GM21390 (cell line): ENCODE measurements at regions not wholly inside any gene's neighbourhood (a gene's known extent, or its start where the extent isn't known, plus 50 kb on each side); places are given as distances from the start of the nearest gene placed in this dataset.

Source experiments
- ATAC-seq: cut with Tn5 transposase; IDR thresholded peaks from one replicate; pipeline ENCODE4 v1.9.1; 2021; ENCODE audit not compliant: unreplicated experiment

DNA sequence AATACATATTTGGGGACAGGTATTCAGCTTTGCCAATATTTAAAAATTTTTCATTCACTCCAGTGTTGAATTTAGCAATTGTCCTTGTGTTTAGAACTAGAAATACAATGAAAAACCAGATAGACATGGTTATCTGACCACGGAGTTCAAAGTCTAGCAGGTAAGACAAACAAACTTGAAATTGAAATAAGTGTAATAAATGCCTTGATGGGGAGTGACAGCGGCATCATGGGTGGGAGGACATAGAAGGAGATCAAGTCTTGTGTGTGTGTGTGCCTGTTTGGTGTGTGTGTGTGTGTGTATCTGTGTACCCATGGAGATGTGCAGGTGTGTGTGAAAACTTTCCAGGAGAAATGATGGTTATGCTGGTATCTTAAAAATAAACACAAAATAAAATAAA is 750.0 kb upstream of the CITED2 start:
- no peak for ATAC-seq

DNA sequence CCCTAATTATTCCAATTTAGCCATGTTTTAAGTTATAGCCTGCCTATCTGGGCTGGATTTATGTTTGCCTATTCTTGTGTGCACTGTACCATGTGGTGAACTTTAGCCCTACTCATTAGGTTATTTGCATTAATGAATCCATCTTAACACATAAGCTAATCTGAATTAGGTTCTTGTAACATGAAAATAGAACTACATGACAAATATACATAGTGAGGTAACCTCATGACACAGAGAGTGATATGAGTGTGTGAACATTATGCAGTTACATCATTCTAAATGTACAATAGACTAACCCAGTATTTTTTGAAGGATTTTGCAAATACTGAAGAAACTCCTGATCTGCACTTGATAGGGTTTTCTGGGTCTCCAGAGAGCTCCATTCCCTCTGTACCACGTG is 733.7 kb upstream of the CITED2 start:
- ATAC-seq: no peak

DNA sequence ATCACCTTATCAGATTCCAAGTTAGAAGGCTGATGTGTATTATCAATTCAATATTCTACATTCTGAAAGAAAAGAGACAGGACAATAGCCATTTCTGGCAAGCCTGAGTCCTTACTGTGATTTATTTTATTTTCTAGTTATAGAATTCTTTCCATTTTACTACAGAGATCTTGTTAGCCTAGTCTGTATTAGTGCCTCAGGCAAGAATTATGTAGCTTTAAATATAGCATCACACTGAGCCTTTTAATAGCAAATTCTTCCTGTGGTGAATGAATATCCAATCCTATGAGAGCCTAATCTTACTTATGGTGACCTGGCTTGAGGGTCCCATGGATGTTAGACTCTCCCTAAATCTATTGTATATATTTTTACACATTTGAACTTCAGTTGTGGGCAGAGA is 732.8 kb upstream of the CITED2 start:
- no peak for ATAC-seq

DNA sequence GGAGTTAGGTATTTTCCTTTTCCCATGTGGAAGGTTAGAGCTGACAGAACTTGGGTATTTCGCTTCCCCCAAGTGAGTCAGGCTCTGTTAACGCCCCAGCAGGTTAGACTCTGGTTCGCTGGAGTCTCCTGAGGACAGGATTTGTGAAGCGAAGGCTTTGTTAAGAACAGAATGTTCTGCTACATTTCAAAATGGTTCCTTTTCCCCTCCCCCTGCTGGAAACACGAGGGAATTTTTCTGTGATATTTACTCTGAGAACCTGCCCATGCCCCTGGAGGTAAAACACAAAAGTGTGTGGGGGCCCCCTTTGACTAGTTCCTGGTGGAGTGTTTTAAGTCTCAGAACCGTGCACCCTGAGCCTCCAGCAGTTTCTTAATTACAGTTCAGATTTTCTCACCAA is 731.4 kb upstream of the CITED2 start:
- ATAC-seq: no peak

DNA sequence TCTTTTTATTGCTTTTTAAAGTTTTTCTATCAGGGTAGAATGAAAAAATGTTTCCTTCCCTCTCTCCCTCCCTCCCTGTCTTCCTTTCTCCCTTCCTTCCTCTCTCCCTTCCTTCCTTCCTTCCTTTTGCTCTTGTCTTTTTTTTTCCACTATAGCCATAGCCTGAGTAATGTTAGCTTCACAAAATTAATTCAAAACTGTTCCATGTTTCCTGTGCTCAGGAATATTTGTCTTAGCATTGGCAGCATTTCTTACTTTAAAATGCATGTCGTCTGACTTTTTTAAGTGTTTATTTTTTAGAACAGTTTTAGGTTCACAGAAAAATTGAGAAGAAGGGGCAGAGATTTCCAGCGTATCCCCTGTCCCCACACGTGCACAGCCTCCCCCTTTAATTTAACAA is 730.8 kb upstream of the CITED2 start:
- no peak for ATAC-seq

DNA sequence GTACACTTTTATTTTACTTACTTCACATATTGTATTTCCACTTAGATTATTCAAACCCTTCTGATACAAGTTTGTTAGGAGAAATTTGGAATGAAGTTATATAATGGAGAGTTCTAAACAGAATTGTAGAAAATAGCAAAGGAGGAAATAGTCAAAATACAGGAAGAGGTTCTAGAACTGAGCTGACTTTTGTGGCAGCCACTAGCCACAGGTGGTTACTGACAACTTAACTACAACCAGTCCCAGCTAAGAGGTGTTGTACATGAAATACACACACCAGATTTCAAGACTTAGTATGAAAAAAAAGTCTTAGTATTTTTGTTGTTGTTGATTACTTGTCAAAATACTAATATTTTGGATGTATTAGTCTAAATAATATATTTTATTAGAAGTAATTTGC is 727.4 kb upstream of the CITED2 start:
- no peak for ATAC-seq

DNA sequence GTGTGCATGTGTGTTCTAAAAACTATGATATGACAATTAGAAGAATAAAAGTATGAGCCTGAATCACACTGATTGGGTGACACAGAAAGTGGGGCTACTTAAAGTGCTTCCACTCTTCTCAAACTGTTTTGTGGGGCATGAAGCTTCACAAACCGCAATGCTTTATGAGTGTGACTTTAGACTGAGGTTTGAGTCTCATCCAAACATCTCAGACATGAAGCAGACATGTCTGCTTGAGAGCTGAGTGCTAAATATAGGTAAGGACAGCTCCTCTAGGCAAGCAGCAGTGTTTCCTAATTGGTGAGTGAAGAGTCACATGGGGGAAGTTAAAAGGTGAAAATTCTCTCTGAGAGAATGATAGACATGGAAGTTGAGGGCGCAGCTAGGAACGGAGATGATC is 726.9 kb upstream of the CITED2 start:
- no peak for ATAC-seq

DNA sequence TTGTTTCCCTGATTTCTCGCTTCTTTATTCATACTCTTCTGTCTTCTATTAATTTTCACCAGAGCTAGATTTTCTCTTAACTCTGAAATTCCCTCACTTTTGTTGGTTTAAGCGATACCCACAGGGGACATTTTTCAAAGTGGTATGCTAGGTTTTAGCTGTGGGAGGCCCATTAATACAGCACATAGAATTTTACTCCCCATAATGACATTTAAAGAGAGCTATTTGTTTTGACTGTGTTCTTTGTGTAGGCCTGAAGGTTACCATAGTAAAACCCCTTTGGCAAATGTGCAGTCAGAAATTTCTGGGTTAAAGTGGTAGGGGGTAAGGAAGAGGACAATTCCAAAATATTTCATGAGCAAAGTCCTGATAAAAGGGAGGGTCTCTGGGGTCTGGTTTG is 721.1 kb upstream of the CITED2 start:
- ATAC-seq: no peak

DNA sequence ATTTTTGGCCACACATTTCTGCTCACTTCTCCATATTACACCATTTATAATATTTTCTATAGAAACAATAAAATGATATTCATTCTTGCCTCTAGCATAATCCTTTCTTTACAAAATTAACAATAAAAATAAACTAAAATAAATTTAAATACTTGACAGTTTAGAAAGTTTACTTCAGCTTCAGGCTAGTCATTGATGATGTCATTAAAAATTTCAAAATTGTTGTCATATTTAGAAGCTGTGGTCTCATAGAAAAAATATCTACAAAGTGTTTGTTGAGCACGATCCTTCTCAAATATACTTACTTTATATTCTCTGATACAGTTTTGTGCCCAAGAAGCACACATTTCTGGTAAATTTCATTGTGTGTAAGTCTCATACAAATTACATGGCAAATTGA is 717.4 kb upstream of the CITED2 start:
- ATAC-seq: no peak

DNA sequence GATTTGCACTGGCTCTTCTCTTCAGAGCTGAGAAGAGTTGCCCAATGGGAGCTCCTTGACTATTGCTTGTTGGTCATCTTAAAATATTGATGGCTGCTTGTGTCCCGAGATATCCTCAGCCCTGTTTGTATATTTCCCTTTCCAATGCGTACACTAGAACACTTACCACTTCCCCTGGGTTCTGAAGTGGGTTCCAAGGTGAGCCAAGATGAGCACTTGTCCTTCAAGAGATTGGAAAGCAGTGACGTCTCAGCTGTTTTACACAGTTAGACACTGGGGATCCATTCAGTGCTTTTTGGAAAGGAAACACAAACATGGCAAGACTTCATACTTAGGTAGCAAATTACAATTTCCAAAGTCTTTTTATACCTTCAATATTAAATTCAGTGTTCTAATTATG is 716.4 kb upstream of the CITED2 start:
- ATAC-seq: no peak

DNA sequence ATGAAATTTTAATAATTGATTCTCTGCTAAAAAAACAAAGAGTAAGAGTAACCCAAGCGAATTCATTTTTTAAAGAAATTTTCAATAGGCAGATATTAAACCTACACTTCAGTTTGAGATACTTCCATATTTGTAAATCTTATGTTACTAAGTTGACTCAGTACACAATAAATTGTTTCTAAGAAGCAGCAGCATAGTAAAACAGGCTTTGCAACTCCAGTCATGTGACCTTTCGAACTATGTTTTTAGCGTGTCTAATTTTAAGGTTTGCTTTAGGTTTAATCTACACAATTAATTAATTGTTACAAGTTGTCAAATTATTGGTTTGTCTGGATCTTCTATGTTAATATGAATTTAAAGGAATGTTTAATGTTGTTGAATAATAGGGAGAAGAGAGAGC is 708.9 kb upstream of the CITED2 start:
- ATAC-seq: no peak

DNA sequence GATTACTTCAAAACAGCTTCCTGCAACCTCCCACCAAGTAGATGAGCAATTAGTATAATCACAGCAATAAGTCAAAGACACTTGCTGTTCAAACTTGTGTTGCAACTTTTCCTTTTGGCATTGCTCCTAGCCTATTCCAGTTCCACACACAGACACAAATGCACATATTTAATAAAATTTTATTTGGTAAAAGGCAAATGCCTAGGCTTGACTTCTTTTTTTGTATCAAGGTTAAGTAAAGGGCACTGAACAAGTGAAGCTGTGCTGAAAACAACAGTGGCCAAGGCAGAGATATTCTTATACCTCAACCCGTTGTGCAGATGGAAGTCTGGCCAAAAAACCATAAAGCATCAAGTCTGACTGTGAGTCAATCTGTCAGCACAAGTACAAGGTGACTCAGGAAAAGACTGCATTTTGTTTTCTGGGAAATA is 708.4 kb upstream of the CITED2 start:
- no peak for ATAC-seq

DNA sequence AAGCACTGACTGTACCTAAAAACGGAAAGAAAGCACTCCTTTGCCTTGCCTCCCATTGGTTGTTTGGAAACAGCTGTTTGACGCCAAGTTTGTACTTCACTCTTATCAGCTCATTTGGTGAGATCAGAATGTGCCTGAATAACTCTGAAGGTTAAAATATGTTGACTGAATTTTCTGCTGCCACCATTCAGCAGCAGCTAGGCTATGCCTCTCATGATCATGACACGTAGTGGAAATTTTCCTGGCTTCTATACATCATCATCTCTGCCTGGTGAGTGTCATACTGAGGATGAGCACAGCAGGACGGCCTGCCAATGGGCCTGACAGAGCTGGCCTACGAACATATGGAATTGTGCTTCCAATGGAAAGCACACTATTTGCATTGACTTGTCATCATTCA is 704.9 kb upstream of the CITED2 start:
- no peak for ATAC-seq

DNA sequence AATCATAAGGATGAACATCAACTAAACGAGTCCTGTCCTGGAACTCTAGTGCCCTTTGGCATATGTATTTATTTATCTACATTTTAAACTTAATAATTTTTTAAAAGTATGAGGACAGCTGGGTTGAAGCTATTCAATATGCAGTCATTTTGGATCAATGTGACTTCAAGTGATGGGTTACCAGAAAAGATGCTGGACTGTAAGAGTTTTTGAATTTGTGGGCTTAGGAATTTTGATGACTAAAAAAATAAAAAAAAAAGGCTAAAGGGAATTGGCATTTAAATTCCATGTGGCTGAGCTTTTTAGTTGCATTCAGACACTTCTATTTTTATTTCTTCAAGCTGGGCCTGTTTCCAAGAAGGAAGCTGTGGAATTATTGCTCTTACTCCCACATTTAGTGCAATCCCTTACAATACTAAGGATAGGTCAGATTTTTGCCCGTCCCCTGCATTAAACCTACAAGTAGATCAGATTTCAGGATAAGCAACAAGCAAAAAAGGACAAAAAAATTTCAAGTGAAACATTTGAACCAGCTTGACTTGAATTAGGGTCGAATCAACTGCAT is 704.2 kb upstream of the CITED2 start:
- no peak for ATAC-seq

DNA sequence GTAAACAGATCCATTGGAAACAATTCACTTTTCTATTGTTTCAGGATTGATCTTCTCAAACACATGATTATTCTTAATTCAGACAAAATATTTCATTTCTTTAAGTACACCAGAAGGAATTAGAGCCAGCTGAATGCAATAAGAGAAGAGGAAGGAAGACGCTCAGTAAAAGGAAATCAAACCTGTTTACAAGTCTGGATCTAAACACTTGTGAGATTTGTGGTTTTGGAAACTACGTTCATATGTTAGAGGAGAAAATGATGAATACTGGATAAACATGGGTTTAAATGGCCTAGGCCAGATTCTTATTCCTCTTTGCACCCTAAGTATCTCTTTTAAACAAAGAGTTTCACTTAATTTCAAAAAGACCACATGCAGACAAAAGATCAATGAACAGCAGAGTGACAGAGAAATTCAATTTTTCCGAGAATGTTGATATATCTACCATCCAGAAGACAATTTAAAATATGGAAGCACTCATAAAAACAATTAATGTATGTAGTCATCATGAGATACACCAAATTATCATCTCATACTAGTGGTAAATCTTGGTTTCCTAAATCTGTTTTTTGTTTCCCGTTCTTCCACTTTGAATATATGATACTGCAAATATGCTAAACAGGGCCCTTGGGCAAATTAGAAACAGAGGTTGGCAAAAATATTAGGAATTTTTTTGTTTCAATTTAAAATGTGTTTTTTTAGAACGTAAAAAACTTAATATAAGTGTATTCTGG is 703.5 kb upstream of the CITED2 start:
- ATAC-seq: no peak

DNA sequence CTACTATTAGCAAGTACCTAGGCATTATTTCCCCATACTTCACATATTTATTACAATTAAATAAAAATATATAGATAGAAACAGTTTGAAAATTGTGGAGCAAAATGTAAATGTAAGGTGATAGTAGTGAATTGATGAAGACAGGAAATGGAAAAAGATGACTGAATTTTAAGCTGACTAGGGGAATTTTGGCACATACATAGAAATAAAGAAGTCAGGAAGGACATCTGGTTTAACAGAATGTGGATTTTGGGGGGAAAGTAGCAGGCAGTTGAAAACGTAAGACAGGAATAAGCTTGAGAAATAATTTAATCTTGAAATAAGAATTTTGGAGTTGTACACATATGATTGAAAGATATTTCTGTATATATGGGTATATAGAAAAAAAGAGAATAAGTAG is 701.7 kb upstream of the CITED2 start:
- no peak for ATAC-seq

DNA sequence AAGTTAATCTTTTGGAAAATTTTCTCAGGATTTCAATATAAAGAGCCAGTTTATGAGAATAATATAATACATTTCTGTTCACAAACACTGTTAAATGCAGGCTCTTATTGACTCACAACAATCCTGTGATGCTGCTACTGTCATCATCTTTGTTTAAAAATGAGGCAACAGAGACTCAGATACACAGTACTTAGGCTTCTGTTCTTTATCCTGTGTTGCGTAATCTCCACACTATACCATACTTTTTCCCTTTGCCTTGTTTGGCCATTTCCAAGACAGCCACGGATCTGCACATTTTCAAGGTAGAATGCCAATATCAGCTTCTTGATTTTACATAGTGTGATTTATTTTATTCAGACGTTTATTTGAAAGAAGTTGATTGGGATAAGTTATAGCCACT is 699.0 kb upstream of the CITED2 start:
- no peak for ATAC-seq

DNA sequence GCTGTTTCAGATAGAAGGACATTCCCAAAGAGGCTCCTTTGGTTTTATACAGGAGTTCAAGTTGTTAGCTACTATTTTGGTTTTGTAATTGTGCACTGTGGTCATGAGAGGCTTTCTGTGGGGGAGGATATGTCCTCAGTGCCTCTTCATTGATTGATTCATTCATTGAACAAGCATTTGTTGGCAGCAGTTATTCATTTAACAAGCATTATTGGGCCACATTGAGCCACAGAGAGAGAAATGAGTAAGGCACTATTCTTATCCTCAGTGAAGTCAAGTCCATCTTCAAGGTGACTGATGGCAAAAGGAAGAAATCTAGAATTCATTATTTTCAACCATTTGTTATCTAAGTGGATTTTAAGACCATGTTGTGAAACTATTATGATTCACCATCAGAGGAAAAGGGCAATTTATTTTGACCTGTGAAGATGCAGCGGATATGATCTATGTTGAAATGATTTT is 697.2 kb upstream of the CITED2 start:
- ATAC-seq: no peak

DNA sequence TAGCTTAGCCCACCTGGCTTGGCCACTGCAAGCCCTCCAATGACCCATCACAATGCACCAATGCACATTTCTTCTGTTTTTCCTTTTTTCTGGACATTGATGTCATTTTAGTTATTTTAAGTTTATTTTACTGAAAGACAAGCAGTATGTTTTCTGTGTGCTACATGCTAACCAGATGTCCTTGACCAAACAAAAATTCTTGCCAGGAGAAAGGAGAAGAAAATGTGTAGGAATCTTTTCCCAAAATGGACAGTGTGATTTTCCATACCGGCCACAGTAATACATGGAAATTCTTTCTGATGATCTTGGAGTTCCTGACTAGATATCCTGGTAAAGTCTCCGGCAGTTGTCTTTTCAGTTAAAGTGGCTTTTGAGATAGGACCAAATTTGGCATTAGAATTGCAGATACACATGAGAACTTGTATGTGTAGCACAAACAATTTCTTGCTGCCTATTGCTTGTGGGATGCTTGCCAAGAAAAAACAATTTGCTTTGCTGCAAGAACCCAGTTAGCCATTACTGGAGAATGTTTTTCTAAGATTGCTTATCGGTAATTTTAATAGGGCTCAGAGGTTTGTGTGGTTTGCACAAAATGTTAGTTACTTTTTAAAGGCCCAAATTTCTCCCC is 696.5 kb upstream of the CITED2 start:
- ATAC-seq: no peak

DNA sequence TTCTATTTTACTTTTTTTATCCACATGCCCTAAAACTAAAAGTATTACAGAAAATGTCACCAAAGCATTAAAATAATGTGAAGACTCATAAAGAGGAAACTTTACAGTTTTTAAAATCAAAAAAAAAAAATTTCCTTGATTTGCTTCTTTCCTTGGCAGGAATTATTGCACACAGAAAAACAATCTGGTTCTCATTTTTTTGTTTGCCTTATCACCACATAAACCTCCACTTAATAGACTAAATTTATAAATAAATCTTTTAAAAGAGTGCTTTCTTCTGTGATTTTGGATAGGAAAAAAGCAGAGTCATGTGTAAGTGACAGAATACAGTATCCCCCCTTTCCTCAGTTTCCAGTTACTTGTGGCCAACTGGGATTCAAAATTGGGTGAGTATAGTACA is 695.1 kb upstream of the CITED2 start:
- ATAC-seq: no peak

DNA sequence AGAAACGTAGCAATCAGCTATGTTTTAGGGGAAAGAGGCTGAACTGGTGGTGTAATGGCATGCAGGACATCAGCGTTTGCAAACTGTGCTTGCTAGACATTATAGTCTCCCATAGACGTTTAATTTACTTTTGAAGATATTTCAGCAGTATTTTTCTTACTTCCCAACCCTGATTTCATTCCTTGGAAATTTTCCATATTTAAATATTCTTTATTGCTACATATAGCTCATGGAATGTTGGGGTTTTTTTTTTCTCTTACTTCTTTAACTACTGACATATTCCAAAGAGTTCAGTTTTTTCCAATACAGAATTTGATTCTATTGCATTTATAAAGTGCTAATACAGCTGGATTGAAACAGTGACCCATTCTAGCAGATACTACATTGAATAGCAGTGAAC is 694.4 kb upstream of the CITED2 start:
- no peak for ATAC-seq

DNA sequence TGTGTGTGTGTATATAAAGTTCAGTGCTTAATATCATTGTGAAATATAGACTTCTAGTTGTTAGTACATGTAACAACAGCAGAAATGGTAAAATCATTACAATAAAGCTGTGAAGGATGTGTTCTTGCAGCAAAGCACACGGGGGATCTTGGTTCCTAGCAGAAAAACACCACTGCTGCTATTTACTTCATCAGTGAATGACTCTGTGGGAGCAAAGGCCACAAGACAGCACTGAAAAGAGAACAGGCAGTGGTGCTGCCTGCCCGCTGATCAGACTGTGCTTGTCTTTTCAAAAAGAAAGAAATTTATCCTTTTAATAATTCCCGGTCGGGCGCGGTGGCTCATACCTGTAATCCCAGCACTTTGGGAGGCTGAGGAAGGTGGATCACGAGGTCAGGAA is 689.9 kb upstream of the CITED2 start:
- no peak for ATAC-seq

DNA sequence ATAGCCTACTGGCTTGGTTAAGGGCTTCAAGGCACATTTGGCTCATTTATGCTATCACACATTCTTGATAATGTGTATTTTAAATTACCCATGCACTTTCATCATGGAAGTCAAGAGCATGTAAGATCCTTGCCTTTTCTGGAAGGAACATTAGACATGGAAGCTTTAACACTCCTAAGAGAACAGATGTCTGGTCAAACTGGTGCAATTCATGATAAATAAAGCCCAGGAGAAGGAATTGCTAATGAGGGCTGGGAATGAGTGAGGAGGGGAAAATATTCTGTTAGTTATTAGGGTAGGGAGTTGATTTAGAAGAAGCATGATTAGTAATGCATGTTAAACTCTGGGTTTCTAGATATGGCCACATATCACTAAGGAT is 688.6 kb upstream of the CITED2 start:
- ATAC-seq: no peak
